NCI-H748 (cell line): ENCODE measurements at regions not wholly inside any gene's neighbourhood (a gene's known extent, or its start where the extent isn't known, plus 50 kb on each side); places are given as distances from the start of the nearest gene placed in this dataset.

ENCODE experiments used
- DNase-seq: peaks from one replicate; lab custom pipeline; 2025; ENCODE audit not compliant: unreplicated experiment; lab: John Stamatoyannopoulos, UW

DNA sequence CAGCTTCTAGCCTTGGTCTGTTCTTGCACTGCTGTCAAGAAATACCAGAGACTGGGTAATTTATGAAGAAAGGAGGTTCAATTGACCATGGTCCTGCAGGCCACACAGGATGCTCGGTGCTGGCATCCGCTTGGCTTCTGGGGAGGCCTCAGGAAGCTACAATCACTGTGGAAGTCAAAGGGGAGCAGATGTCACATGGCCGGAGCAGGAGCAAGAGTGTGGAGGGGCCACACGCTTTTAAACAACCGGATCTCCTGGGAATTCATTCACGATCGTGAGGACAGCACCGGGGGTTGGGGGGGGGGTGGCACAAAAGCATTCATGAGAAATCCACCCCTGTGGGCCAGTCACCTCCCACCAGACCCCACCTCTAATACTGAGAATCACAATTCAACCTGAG, 850.4 kb upstream of the SALL3 start:
- no peak for DNase-seq

- DNase-seq, result no peak
Measured at GRCh38 chr18:78130232-78131195, 849.1 kb upstream of the SALL3 start.

DNA sequence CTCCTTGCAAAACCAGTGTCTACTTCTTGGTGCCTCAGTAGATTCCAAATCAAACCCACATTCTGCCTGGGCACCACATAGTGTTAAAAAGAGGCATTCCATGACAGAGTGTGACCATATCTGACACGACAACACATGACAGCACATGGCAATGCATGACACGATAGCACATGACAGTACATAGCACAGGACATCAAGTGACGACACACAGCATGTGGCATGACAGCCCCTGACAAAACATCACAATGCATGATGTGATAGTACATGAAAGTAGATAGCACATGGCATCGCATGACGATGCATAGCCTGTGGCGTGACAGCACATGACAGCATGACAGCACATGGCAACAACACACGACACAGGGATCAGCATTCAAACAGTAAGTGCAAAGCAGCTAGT, 845.9 kb upstream of the SALL3 start:
- peak; percentile 18 for DNase-seq

DNA sequence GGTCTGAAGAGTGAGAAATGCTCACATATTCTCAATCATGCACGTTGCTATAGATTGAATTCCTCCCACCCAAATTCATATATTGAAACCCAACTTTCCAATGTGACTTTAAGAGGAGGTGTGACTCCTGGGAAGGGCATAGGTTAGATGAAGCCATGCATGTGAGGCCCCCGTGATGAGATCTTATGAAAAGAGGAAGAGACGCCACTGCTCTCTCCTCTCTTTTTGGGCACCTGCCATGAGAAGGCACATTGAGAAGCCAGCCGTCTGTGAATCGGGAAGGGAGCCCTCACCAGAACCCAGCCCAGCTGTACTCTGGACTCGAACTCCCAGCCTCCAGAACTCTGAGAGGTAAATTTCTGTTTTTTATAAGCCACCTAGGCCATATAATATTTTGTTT, 842.6 kb upstream of the SALL3 start:
- DNase-seq, result no peak

DNA sequence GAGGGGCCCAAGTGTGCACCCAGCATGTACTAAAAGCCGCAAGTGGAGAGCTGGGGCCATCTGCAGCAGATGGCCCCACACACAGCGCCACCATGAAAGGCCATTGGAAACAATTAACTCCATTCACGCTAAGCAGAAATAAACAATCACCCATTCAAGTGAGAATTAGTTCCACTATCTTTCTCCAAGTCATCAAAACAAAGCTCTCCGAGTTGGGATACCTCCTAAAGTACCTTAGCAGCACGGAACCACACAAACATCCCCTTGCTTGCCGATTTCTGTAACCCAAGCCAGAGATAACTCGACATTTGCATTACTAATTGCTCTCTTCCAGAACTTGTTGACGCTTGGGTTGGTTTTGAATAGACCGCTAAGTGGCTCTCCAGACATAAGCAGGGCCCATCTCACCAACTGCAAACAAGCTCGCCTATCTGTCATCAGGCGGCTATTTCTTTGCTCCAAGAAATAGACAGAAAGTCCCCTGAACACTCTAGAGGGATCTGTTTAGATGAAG, 840.6 kb upstream of the SALL3 start:
- DNase-seq, result peak; percentile 97

- DNase-seq, result no peak
Measured at GRCh38 chr18:78140294-78140693, 839.3 kb upstream of the SALL3 start.

- DNase-seq, result no peak
Measured at GRCh38 chr18:78144669-78145068, 834.9 kb upstream of the SALL3 start.

DNA sequence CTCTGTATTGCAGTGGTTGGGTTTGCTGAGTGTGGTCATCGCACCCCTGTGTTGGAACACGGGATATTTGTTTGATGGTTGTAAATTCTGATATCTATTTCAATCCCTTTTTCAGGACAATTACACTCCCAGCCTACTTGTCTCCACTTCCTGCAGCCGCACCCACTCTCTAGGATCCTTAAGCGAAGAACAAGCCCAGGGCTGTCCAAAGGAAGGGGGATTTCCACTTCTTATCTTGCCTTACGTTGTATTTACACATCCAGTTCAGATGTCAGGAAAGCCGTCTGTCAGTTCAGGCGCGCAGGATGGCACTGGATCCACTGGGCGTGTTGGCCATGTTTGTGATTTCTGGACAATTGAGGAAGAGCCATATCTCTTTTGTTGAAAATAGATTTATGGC, 834.5 kb upstream of the SALL3 start:
- DNase-seq, result no peak

DNA sequence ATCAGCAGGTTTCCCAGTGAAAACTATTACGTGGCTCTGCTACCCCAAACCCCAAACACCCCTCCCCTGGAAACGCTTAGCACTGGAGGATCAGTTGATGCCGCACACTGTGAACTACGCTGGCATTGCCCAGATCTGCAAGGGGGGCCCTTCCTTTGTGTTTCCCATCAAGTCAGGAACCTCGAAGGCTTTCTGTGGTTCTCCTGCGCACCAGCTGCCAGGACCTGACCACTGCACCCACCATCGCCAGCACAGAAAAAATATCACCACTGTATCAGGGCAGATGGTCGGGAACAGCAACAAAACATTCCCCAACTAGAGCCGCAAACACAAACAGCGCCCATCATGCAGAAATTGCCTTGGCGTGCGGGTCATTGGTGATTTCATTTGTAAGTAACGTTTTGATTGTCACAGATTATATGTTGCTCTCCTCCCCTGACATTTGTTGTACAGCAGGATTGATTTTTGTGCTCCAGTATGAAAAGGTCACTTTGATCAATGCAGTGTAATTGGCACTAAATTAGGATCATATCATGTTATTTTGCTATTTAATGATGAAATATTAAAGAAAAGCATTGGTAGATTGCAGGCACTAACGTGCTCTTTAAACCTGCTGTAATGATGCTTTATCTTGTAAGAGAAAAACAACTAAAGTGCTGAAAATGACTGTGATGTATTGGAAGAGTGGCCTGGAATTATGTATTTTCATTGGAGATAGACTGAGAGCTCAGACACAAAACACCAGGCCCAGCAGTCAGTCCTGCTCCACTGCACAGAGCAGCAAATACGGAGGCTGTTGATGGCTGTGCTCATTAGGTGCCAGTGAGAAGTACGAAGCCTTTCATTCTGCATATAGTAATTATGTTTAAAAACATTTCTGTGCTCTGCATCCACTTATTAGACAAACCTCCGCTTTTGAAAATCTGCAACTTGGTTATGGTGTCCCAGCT, 833.2 kb upstream of the SALL3 start:
- no peak for DNase-seq

GRCh38 chr18:78150590-78150989, 829.0 kb upstream of the SALL3 start:
- no peak for DNase-seq

GRCh38 chr18:78151234-78151633, 828.4 kb upstream of the SALL3 start:
- no peak for DNase-seq

- no peak for DNase-seq
Measured at GRCh38 chr18:78151948-78152725, 827.5 kb upstream of the SALL3 start.

DNA sequence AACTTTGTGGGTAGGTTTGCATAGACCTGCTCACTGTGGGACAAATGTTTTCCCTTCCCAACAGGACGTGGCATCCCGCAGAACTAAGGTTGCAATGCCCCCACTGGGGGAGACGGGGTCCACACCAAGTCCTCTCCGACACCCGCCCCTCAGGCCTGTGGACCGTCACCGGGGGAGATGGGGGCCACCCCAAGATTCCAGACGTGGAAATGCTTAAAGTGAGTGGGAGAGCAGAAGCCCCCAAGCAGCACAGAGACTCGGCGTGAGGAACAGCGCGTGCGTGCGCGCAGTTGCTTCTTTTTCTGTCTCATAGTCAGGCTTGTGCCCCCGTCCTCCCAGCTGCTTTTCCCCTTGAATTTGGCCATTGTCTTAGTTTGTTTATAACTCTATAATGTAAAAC, 826.3 kb upstream of the SALL3 start:
- DNase-seq, result no peak

DNA sequence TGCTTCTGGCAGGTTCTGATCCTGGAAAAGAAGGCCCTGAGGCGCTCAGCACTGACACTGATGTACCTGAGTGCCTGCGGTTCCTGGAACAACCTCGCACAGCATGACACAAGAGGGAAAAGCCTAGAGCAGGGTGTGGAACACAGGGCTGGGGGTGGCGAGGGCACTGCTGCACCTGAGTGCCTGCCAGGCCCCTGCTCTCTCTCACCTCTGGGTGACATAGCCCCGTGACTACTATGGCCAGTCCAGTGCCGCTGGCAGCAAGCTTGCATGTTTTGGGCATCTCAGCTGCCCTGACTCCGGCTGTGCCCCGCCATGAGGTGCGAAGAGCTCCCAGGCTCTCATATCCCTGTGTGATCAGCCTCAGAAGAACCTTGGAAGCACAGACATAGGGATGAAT, 825.2 kb upstream of the SALL3 start:
- no peak for DNase-seq

DNA sequence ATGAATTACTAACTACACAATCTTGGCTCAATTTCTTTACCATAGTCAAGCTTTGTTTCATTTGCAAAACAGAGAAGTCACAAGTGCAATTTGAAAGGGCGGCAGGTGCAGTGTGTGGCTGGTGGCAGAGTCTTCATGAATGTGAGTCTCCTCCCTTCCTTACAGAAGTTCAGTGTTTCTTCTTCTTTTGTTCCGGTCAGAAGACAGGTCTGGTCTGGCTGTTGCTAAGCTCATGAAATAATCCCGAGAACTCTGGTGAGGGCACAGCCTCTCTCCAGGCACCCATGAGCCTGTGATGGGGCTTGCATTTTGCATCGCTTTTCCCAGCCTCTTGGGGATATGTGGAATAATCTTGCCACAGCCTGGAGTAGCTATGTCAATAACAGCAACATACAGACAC, 824.8 kb upstream of the SALL3 start:
- DNase-seq, result no peak

- DNase-seq, result peak; percentile 52
Measured at GRCh38 chr18:78156466-78156865, 823.2 kb upstream of the SALL3 start.

GRCh38 chr18:78158943-78159342, 820.7 kb upstream of the SALL3 start:
- DNase-seq, result no peak

DNA sequence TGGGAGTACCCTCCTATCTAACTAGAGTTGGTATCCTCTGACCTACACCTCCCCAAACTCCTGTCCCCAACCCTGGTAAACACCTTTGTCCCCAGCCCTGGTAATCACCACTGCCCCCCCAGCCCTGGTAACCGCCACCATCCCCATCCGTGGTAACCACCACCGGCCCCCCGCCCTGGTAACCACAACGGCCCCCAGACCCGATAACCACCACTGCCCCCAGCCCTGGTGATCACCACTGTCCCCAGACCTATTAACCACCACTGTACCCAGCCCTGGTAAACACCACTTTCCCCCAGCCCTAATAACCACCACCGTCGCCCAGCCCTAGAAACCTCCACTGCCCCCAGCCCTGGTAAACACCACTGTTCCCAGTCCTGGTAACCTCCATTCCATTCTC, 820.2 kb upstream of the SALL3 start:
- DNase-seq, result no peak

- peak; percentile 22 for DNase-seq
Measured at GRCh38 chr18:78160961-78161656, 818.5 kb upstream of the SALL3 start.

- DNase-seq, result peak; percentile 79
Measured at GRCh38 chr18:78165525-78165924, 814.1 kb upstream of the SALL3 start.
